Fibroblast of skin of back (primary cell): ENCODE measurements at regions not wholly inside any gene's neighbourhood (a gene's known extent, or its start where the extent isn't known, plus 50 kb on each side); places are given as distances from the start of the nearest gene placed in this dataset.

Experiments
- DNase-seq: peaks from one replicate; pipeline ENCODE4 v3.0.0-alpha.2; 2013

DNA sequence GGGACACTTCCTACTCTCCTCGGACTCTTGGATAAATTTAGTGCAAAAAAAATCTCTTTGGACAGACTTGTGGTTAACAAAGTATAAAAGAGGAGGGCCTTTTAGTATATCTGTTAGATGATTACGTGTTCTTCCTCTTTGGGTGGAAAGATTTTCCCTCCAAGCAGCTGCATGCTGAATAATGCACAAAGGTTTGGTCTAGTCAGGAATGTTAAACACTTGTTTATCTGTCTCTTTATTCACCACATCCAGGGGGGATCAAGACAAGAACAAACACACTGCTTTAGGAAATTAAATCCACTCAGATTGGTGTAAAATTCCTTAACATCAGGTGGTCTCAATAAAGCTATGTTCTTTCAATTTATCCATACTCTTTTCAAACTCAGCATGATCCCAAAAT is 260.9 kb upstream of the CHD6 start:
- no peak for DNase-seq

DNA sequence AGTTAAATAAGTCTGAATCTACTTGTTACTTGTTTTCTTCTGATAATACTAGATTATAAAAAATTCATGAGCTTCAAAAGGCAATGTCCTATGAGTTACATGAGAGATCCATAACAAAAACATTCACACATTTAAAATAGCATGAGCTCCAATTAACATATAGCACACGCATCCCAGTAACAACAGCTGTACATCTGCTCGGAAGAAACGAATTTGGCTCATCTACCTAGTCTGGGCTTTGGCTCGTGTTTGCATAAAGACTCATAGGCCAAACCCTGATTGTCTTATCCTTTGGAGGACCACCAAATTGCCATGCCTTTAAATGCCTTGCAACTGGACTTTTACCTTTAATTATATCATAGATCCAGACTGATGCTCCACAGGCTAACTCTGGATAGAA is 259.7 kb upstream of the CHD6 start:
- DNase-seq: no peak

DNA sequence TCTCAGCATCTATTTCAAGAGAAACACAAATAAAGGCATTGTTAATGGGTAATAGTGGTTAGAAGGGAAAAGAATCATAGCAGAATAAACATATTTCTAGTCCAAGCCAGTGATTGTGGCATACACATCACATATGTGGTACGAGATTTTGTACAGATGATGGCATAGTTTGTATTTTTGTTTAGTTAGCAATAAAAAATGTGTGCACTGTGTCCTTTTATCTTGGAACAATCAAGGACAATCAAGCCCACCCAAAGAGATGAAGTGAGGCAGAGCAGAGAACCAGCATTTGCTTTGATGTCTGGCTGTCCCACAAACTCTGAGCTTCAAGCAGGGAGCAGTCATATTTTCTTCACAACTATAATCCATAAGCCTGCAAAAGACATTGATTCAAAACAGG is 256.5 kb upstream of the CHD6 start:
- DNase-seq: no peak

DNA sequence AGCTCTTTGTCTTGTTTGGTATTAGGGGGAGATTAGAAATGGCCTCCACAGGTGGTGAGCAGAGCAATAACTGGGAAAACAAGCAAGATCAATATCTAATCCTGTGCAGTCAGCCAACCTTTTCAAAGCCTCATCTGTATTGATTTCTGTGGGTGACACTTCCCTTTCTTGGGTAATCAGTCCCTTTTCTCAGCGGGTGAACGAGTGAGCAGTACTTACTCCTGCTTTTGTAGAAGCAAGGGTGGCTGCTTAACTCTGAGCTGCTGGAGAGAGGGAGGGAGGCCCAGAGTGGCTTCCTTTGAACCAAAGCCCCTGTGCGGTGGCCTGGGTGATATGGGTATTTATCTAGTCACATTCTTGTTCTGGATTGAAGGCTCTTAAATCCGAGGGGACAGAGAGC is 254.8 kb upstream of the CHD6 start:
- no peak for DNase-seq

DNA sequence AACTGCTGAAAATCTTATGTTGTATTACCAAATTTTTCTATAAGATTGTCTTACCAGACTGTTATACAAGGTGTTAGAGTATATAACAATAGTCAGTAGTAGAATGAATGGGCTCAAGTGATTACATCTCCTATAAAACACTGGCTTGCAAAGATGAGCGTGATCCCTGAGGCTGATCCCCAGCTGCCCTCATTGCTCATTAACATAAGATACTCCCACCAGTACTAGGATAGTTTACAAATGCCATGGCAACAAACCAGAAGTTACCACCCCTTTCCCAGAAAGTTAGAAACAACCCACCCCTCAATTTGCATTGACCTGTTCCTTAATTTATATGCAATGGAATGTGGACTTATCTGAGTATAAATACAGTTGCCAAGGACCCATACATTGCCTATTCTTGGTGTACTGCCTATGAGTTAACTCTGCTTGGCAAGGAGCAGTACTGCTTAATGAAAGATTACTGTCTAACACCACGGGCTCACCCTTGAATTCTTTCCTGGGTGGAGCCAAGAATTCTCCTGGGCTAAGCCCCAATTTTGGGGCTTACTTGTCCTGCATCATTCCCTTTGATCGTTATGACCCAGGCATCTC is 252.8 kb upstream of the CHD6 start:
- no peak for DNase-seq

DNA sequence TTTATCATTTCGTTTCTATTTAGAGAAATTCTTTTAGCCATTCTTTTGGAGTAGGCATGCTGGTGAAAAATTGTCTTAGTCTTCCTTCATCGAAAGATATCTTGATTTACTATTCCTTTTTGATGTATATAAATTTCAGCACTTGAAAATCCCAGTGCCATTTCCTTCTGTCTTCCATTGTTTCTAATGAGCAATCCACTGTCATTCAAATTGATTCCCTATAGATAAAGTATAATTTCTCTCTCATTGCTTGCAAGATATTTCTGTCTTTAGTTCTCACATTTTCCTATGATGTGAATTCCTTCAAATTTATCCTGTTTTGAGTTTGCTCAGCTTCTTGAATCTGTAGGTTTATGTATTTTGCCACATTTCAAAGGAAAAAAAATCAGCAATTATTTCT is 251.1 kb upstream of the CHD6 start:
- no peak for DNase-seq

DNA sequence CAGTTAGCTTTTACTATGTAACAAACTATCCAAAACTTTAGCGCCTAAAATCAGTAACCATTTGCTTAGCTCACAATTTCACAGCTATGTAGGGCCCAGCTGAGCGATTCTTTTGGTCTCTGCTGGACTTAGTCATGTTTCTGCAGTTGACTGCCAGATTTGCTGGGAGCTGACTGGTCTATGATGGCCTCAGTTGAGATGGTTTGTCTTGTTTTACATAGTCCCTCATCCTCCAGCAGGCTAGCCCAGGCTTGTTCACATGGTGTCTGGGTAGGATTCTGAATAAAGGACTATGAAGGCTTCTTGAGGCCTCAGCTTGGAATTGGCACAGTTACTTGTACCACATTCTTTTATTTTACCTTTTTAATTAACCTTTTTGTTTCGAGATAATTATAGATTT is 247.8 kb upstream of the CHD6 start:
- no peak for DNase-seq

DNA sequence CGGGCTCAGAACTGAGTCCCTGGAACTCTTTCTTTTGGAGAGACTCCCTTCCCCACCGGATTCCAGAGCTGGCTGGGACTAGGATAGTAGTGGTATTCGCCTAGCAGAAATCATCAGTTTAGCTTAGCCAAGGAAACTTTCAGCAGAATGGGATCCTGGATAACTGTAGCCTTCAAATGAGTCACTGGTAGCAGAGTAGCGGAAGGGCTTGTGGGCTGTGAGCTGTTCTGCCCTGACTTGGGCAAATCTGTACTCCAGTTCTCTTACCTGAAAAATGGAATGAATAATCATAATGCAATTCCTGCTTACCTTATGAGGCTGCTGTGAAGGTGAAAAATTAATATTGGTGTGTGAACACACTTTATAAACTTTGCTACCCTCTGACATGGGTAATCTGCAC is 244.3 kb upstream of the CHD6 start:
- no peak for DNase-seq

DNA sequence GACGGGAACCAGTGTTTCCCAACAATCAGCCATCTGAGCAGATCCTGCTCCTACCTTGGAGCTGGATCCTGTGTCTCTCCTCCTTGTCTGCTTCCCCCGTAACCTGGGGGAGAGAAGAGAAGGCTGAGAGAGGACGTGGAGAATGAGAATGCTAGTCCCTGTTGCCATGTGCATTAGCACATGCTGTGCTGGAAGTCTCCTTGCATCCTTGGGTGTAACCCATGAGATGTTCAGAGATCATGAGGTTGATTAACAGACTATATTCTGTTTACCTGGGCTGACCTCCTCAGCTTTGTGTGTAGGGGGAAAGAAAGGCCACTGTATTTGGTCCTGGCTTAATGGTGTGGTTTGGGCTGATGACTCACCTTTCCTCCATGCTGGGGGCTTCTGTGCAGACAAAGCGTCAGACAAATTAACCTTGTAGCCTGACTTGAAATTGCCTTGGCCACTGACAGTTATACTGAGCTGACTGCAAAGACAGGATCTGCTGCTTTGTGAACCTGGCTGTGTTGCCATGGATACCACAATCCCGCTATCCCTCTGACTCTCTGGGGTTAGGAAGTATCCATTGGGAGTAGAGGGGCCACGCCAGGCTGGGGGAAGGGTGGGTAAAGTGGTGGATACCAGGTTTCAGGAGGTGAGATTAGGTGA is 243.7 kb upstream of the CHD6 start:
- DNase-seq: no peak

DNA sequence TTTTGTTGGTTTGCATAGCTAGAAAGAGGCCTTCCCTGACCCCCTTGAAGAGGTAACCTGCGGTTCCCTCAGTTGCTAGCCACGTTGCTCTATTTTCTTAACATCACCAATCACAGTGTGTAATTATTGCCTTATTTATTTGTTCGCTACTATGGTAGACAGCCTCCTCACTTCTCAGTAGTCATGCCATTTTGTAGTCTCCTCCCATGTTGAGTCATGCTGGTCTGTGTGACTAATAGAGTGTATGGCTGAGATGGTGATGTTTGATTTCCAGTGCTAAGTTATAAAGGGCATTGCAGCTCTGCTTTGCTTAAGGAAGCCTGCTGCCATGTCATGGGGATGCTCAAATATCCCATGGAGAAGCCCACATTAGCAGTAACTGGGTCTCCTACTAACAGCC is 236.6 kb upstream of the CHD6 start:
- DNase-seq: peak; percentile 9

DNA sequence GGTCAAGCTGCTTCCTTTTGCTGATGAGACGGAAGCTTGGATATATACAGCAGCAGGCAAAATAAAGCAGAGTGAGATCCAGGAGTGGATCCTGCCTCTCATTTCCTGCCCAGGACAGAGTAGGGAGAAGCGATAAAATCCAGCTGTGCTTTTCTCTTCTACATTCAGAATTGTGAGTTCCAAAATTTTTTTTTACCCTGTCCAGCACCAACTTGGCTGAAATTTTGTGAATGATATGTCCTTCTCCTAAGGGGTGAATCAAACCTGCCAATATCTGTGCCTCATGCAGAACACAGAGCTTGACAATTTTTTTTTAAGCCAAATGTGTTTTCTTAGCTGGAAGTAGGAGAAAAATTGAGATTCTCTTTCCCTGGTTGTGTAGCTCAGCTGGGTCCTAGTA is 235.6 kb upstream of the CHD6 start:
- DNase-seq: no peak

DNA sequence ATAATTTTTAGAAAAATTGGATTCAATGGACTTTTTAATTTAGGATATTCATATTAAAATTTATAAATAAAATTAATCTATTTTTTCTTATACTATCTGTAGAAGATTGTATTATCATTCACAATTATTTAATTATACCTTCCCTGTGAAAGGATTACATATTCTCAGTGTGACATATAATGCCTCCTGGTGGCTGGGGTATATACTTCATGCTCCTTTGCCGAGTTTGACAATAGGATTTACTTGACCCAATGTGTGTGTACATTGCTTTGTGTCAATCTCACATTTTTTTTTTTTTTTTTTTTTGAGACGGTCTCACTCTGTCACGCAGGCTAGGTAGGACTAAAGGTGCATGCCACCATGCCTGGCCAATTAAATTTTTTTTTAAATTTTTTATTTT is 230.0 kb upstream of the CHD6 start:
- no peak for DNase-seq

DNA sequence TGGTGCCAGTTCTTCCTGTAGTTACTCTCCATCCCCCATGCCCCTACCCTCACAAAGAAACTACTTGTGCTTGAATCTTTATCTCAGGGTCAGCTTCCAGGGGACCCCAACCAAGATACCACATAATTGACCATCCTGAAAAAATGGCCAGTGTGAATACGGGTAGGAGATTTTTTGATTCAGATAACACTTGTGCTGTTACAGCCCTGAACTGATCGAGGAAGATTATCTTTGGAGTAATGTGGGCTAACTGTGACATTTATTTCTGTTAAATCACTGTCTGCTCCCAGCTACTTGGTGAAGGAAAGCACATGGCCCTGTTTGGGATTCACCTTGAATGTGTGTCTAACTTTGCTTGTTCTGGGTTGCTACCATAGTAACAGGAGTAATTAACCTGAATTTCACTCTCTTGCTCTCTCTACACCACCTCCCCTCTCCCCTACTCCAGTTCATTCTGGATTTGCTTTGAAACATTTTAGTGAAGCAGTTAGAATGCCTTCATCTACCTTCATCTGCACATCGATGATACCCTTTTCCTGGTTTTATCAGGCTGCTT is 219.6 kb upstream of the CHD6 start:
- no peak for DNase-seq

DNA sequence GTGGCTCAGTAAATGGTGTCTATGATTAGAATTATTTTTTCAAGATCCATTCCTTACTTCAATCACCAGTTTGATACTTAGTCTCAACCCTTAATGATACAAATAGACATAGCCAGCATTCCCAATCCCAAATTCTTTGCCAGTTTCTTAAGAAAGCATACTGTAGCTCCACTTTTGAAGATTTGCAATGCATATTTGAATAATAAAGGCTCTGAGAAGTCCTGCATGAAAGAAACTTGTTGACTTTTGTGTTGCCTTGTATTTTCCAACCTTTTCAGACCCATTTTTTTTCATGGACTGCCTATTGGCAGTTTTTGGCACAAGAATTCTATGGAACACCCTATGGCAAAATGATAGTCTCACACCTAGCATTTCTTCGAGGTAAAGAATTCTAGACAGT is 215.6 kb upstream of the CHD6 start:
- no peak for DNase-seq

DNA sequence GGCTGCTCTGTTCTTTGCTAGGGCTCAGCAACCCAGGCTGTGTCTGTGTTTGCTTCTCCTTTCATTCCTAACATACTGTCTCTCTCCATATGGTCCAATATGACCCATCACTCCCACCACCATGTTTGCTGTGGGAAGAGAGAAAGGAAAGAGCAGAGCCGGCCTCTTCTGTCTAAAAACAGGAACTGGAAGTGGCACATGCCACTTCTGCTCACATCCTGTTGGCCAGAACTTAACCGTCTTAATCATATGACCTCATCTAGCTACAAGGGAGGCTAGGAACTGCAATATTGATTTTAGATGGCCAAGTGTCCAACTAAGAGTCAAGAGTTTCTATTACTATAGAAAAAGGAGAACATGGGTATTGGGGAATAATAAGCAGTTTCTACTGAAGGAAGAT is 212.5 kb upstream of the CHD6 start:
- DNase-seq: no peak

DNA sequence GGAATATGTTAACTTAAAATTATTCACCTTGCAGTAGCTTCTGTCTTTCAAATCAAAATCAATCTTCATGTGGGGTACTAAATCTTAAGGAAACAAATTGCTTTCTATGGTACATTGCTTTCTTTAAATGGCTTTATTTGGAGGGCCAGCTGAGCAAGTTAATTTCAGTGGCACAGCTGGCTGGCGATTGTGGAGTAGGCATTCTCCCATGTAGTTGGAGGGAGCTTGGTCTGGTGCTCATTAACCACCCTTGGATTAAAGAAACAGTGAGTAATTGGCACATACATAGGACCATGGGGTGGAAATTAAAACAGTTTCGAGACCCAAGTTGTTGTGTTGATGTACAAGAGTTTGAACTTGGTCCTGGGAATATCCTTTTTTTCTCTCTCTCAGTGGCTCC is 201.3 kb upstream of the CHD6 start:
- no peak for DNase-seq

DNA sequence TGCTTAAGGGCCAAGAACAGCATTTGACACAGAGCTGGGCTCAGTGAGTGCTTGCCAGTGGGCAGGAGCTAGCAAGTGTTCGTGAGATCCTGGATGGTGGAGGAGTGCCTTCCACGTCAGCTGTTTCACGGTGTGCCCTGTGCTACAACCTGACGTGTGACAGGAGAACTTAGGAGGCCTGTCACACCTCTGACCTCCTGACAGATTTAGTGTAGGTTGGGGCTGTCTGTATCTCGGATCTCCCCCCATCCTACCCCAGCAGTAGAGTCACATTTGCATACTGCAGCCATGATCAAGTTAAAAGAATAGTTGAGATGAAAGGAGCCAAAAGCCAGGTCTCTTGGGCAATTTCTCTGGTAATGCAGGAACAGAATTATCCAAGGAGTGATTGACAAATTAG is 200.8 kb upstream of the CHD6 start:
- DNase-seq: no peak

DNA sequence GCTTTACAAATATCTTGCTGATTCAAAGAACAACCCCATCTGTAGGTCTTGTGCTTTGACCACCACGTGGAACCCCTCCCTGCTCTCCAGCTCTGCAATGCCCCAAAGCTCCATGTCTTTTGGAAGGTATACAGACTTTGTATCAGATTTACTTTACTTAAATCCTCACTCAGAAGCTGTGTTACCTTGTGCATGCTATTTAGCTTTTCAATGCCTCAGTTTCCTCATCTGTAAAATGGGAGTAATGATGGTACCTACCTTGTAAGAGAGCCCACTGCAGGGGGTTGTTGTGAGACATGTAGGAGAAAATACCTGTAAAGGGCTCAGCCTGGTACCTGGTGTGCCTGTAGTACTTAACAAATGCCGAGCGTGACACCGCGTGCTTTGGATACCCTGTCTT is 200.2 kb upstream of the CHD6 start:
- DNase-seq: no peak

DNA sequence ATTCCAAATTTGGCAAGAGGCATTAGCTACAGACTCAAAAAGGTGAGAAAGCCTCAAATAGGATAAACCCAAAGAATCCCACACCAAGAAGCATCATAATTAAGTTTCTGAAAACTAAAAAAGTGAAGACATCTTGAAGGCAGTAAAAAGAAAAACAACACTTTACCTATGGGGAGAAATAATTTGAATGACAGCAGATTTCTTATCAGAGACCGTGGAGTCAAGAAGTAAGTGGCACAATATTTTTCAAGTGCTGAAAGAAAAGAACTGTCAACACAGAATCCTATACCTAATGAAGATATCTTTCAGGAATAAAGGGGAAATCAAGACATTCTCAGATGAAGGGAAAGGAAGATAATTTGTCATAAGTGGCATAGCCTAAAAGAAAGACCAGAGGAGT is 193.3 kb upstream of the CHD6 start:
- DNase-seq: no peak

DNA sequence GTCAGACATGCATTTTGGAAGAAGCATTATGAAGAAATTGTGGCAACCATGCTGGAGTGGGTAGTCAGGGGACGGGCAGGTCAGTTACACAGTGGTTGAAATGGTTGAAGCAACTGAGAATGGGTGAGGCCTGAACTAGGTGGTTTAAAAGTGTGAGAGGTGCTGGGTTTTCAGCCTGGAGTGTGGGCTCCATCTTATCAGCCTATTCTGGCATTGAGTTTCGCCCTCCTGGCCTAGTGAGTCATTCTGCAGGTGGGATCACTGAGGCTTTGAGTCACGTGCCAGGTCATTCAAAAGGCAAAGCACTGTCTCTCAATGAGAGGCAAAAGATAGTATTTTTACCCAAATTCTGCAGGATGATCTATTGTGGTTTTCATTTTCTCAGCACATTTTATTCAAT is 181.9 kb upstream of the CHD6 start:
- DNase-seq: no peak

DNA sequence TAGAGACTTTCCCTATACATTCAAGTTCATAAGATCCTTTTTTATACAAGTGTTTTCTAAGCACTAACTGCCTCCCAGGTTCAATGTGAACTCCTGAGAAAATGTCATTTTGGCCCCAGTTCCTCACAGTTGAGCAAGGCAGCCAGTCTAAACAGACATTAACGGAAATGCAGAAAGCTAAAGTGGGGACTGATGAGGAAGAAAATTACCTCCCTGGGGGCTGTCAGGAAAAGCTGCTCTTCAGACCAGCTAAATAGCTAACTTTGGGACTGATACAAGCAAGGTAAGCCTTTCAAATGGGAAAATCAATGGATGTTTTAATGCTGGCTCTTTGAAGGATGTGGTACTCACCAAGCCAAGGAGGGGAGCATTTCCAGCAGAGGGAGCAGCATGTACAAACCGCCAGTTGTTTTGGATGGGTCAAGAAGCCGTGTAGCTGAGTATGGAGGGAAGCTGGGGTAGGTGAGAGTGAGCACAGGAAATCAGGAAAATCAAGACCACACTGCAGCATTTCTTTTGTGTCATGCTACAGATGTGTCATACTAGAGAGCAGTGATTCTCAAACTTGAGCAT is 180.8 kb upstream of the CHD6 start:
- DNase-seq: no peak

DNA sequence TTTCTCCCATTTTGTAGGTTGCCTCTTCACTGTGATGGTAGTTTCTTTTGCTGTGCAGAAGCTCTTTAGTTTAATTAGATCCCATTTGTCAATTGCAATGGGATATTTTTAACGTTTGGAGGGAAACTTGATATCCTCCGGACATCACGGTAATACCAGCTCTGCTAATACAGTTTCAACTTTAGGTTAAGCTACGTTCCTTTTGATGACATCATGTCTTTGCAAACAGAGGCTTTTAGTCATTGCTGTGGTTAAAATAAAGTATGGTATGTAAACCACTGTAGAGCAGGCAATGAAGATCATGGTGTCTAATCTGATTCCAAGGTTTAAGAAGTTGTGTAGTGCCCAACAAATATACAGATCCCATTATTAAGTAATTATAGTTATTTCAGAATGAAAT is 168.0 kb upstream of the CHD6 start:
- peak; percentile 39 for DNase-seq

DNA sequence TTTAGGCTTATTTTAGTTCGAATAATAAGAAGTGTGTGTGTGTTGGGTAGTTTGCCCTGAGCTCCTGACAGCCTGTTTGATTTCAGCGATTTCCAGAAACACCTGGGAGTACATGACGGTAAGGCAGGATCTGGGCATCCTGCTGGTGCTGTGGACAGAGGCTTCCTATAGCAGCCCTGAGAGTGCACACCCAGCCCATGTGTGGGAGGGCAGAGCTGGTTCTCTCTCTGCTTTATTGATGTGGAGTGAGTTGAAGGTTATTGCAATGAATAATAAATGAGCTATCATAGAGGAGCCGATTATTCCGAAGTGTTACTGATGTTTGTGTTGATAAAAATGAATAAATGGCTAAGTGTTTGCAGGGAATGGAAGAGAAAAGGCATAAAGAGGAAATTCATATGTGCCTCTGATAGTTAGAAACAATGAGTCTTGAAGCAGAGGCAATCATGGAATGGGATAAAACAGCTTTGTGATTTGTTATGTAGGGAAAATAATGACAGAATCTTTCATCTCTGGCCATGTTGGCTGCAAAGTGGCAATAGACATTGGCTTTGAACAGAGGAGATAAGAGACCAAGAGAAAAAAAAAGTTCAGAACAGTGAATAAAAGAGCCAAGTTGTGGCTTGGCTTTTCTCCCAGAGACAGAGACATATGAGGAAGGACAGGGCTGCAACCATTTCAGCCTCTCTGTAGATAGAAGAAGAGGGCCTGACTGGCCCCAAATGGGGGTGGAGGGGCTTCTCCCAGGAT is 166.2 kb upstream of the CHD6 start:
- no peak for DNase-seq
